T-cell (primary cell): ENCODE measurements at regions not wholly inside any gene's neighbourhood (a gene's known extent, or its start where the extent isn't known, plus 50 kb on each side); places are given as distances from the start of the nearest gene placed in this dataset.
A peak's percentile ranks its signal among the peaks of the same experiment; 100 is the strongest.

Experiments
- ATAC-seq, 4 experiments: fragments of 200-7000 bp in 3 of 4; fragments of 150-1000 bp in 1 of 4; cut with Tn5 transposase; replicated peaks in 1 of 4; 1 replicate in 3 of 4; 2 replicates in 1 of 4; pipeline ENCODE4 v1.10.0; 2021; ENCODE audit warnings: moderate library complexity in 3 of 4, mild to moderate bottlenecking in 2 of 4, moderate number of reproducible peaks in 1 of 4
- CTCF ChIA-PET, 2 donors: fragments of 300-600 bp; sonication (Branson Sonifier 250); formaldehyde crosslinking; loops; one replicate each; lab custom pipeline; 2022; ENCODE audit warnings: antibody characterized with exemption in 2 of 2; lab: Charles Lee
- POLR2A ChIA-PET, 2 donors: fragments of 300-600 bp; sonication (Branson Sonifier 250); formaldehyde crosslinking; loops; one replicate each; lab custom pipeline; 2022; ENCODE audit warnings: antibody characterized with exemption in 2 of 2; lab: Charles Lee
- DNase-seq, 35 experiments: peaks; one replicate each; pipeline versions ENCODE4 v3.0.0 to v3.0.0-alpha.2; 2013 to 2023
- H3K27ac ChIP-seq: one replicate; pipeline ENCODE4 v1.5.1; 2013; ENCODE audit warnings: low read length
- H3K27me3 ChIP-seq, 2 experiments: replicated peaks in 1 of 2; 1 replicate in 1 of 2; 2 replicates in 1 of 2; pipeline versions ENCODE4 v1.6.1 to v1.7.0; 2013; ENCODE audit warnings: low read length in 1 of 2, mixed read lengths in 1 of 2; ENCODE audit not compliant: control insufficient read depth in 2 of 2, insufficient read depth in 2 of 2; ENCODE audit errors: extremely low read depth in 1 of 2
- H3K36me3 ChIP-seq, 2 donors: 1 replicate in 1 of 2; 2 replicates in 1 of 2; pipeline versions ENCODE4 v1.6.1 to v1.7.0; 2013; ENCODE audit warnings: low read length in 1 of 2; ENCODE audit not compliant: control insufficient read depth in 2 of 2, insufficient read depth in 1 of 2; ENCODE audit errors: extremely low read depth in 1 of 2
- H3K4me1 ChIP-seq, 2 experiments: 1 replicate in 1 of 2; 2 replicates in 1 of 2; pipeline versions ENCODE4 v1.6.1 to v1.7.0; 2013; ENCODE audit warnings: low read length in 2 of 2, mixed read lengths in 1 of 2; ENCODE audit not compliant: insufficient read depth in 2 of 2, control insufficient read depth in 1 of 2; ENCODE audit errors: extremely low read depth in 1 of 2
- H3K4me3 ChIP-seq, 2 donors: 1 replicate in 1 of 2; 2 replicates in 1 of 2; pipeline versions ENCODE4 v1.5.1 to v1.7.0; 2013; ENCODE audit warnings: mild to moderate bottlenecking in 2 of 2, low read length in 1 of 2, moderate library complexity in 1 of 2; ENCODE audit not compliant: control insufficient read depth in 1 of 2; ENCODE audit errors: extremely low read depth in 1 of 2
- H3K9me3 ChIP-seq: 2 replicates; pipeline ENCODE4 v1.7.0; 2013
- H3K27ac Mint-ChIP-seq, 2 donors: one replicate each; pipeline ENCODE4 v1.8.0; 2020 to 2021; ENCODE audit warnings: mild to moderate bottlenecking in 2 of 2, mixed read lengths in 2 of 2
- H3K27me3 Mint-ChIP-seq, 2 donors: one replicate each; pipeline ENCODE4 v1.8.0; 2021 to 2022; ENCODE audit warnings: mixed read lengths in 2 of 2
- H3K36me3 Mint-ChIP-seq: one replicate; pipeline ENCODE4 v1.8.0; 2021; ENCODE audit warnings: mixed read lengths
- H3K4me1 Mint-ChIP-seq, 3 donors: one replicate each; pipeline ENCODE4 v1.8.0; 2020 to 2022; ENCODE audit warnings: mixed read lengths in 3 of 3, mild to moderate bottlenecking in 1 of 3
- H3K4me3 Mint-ChIP-seq, 3 donors: one replicate each; pipeline ENCODE4 v1.8.0; 2020 to 2022; ENCODE audit warnings: mild to moderate bottlenecking in 3 of 3, mixed read lengths in 3 of 3, moderate library complexity in 3 of 3
- H3K9me3 Mint-ChIP-seq, 3 donors: one replicate each; pipeline ENCODE4 v1.8.0; 2020 to 2022; ENCODE audit warnings: mixed read lengths in 3 of 3
- WGBS: methylation state at CpG from one replicate; pipeline ENCODE4 v1.1.5; 2013; ENCODE audit warnings: missing lambda C conversion rate; ENCODE audit not compliant: insufficient coverage; 5-methylcytosine and 5-hydroxymethylcytosine counted together

- Mint-ChIP-seq H3K27ac (peak overlapping the region in 1 of 2 donors; percentile 61), H3K4me3 (peak overlapping the region in 1 of 3 donors; percentile 76), H3K4me1 (peaks cover 77 to 92% (median 82%) of the 10 kb centered on the region in 3 donors), H3K27me3 (no peaks in the 10 kb centered on the region), H3K36me3 (no peaks in the 10 kb centered on the region), H3K9me3 (peaks cover 0 to 5% (median 3%) of the 10 kb centered on the region in 3 donors)
- Histone ChIP-seq H3K27ac (no peak overlapping the region), H3K27me3 (no peaks in the 10 kb centered on the region), H3K4me1 (peaks cover 53 to 58% of the 10 kb centered on the region in 2 experiments), H3K36me3 (no peaks in the 10 kb centered on the region), H3K4me3 (no peak overlapping the region), H3K9me3 (no peaks in the 10 kb centered on the region)
- DNase-seq, result no peak
- WGBS, result 100% methylated on average over 3 of the region's 6 CpGs
- ChIA-PET POLR2A (interaction anchor here in 1 of 2 donors (0.6 kb wide), 1 partner anchor 71 kb away, joined by 7 read pairs; no protein-coding TSS in a partner anchor), CTCF (interaction anchor here (0.6 to 0.7 kb wide), 2 partner anchors 1585 to 1817 kb away, joined by 3 to 5 read pairs; no protein-coding TSS in a partner anchor)
- no peak for ATAC-seq
Observed at GRCh38 chr10:7486528-7486927, 75.7 kb upstream of the SFMBT2 start.

GRCh38 chr10:7485799-7486198, 75.0 kb upstream of the SFMBT2 start:
- CTCF ChIA-PET, result interaction anchor here in 1 of 2 donors (1.6 kb wide), 1 partner anchor 42 kb away, joined by 3 read pairs; no protein-coding TSS in a partner anchor

DNA sequence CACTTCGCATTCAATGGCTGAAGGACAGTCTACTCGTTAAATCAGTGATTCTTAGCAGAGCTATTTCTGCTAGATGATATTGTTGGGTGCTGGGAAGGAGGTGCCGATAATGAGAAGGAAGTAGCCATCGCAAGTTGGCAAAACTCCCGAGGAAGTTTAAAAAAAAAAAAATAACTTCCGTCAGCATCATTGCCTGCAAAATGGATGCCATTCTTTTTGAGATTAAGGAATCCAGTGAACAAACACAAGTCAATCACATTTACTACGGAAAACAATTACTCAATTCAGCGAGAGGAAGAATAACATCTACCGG, 74.4 kb upstream of the SFMBT2 start:
- H3K9me3 Mint-ChIP-seq, result peaks cover 0 to 5% (median 0%) of the 10 kb centered on the region in 3 donors
- H3K4me3 Mint-ChIP-seq, result peak overlapping the region; percentile 64 to 79 (median 76)
- ChIA-PET POLR2A (interaction anchor here (0.5 to 0.7 kb wide), 3 partner anchors 15 to 714 kb away, joined by 3 to 5 read pairs (median 4); no protein-coding TSS in a partner anchor), CTCF (interaction anchor here in 1 of 2 donors (1.2 to 1.6 kb wide), 2 partner anchors 13 to 42 kb away, joined by 3 read pairs; no protein-coding TSS in a partner anchor)
- DNase-seq (peak in 2 of 35 experiments; percentile 26 to 68), ATAC-seq (peak in 2 of 4 experiments; percentile 2 to 7)
- Histone ChIP-seq H3K4me3 (peak overlapping the region; percentile 36 to 56), H3K27ac (peak overlapping the region; percentile 86), H3K9me3 (no peaks in the 10 kb centered on the region), H3K4me1 (peaks cover 63 to 72% of the 10 kb centered on the region in 2 experiments), H3K27me3 (no peaks in the 10 kb centered on the region), H3K36me3 (no peaks in the 10 kb centered on the region)
- WGBS, result 40% methylated on average over 1 of the region's 9 CpGs
- H3K27ac Mint-ChIP-seq, result peak overlapping the region; percentile 92 to 97
- H3K4me1 Mint-ChIP-seq, result peaks cover 80 to 93% (median 86%) of the 10 kb centered on the region in 3 donors
- H3K36me3 Mint-ChIP-seq, result no peaks in the 10 kb centered on the region
- H3K27me3 Mint-ChIP-seq, result no peaks in the 10 kb centered on the region

More at GRCh38 chr10:7485799-7486198, 75.0 kb upstream of the SFMBT2 start:
- Mint-ChIP-seq H3K36me3 (no peaks in the 10 kb centered on the region), H3K27me3 (no peaks in the 10 kb centered on the region), H3K4me3 (peak overlapping the region; percentile 15 to 76 (median 21)), H3K9me3 (peaks cover 0 to 5% (median under 1%) of the 10 kb centered on the region in 3 donors), H3K27ac (peak overlapping the region; percentile 92 to 97), H3K4me1 (peaks cover 77 to 93% (median 82%) of the 10 kb centered on the region in 3 donors)
- ATAC-seq (no peak), DNase-seq (no peak)
- Histone ChIP-seq H3K27ac (peak overlapping the region; percentile 86), H3K36me3 (no peaks in the 10 kb centered on the region), H3K27me3 (no peaks in the 10 kb centered on the region), H3K9me3 (no peaks in the 10 kb centered on the region), H3K4me3 (no peak overlapping the region), H3K4me1 (peaks cover 57 to 66% of the 10 kb centered on the region in 2 experiments)
- WGBS, result 96% methylated on average over 3 of the region's 13 CpGs
- POLR2A ChIA-PET, result interaction anchor here in 1 of 2 donors (0.6 kb wide), 1 partner anchor 70 kb away, joined by 7 read pairs; no protein-coding TSS in a partner anchor

DNA sequence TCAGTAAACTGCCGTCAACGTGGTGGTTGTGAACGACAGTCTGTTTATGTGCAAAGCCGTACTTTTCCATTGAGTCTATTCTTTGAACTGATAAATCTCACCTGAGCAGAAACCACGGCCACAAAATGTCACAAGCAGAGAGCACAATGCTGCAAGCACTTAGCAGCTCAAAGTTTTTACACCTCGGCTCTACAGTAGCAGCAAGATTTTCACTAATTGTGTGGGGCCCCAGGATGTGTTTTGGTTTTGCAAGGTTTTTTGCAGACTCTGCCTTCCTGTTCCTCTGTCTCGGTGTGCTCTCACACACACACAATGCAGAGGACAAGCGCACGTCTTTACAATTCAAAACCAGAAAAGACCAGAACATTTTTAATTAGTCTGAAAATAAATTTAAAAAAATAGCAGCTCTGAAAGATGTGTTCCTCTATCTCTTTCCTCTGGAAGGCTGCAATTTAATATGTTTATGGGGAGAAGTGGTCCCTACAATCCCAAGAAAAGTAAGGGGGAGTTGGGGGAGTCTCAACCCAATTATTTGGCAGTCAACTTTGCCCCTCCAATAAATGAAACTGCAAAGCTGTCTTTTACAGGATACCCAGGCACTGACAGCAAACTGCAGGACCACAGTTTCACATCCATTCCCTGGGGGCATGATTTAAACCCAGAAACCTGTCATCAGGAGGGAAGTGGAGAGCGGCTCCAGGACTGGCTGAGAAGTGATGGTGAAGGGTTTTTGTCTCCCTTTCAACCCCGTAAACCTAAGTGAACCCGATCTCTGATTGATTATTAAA, 73.8 kb upstream of the SFMBT2 start:
- ATAC-seq, result peak; percentile 91 to 95 (median 94)

GRCh38 chr10:7483848-7484247, 73.0 kb upstream of the SFMBT2 start:
- Mint-ChIP-seq H3K4me3 (peak overlapping the region in 2 of 3 donors; percentile 37 to 76), H3K4me1 (peaks cover 84 to 97% (median 88%) of the 10 kb centered on the region in 3 donors), H3K27me3 (no peaks in the 10 kb centered on the region), H3K9me3 (peaks cover 0 to 5% (median 0%) of the 10 kb centered on the region in 3 donors), H3K27ac (peak overlapping the region; percentile 99), H3K36me3 (no peaks in the 10 kb centered on the region)
- Histone ChIP-seq H3K9me3 (no peaks in the 10 kb centered on the region), H3K36me3 (no peaks in the 10 kb centered on the region), H3K4me3 (no peak overlapping the region), H3K27ac (peak overlapping the region; percentile 86), H3K27me3 (no peaks in the 10 kb centered on the region), H3K4me1 (peaks cover 73 to 78% of the 10 kb centered on the region in 2 experiments)
- peak in 1 of 4 experiments; percentile 31 for ATAC-seq
- DNase-seq, result peak in 6 of 35 experiments; percentile 7 to 58 (median 20)
- ChIA-PET POLR2A (interaction anchor here in 1 of 2 donors (0.7 kb wide), 1 partner anchor 72 kb away, joined by 3 read pairs; no protein-coding TSS in a partner anchor), CTCF (interaction anchor here in 1 of 2 donors (0.6 to 1.1 kb wide), 4 partner anchors 13 to 610 kb away, joined by 3 to 8 read pairs (median 4); no protein-coding TSS in a partner anchor)
- WGBS, result 65% methylated on average over 4 of the region's 9 CpGs

More for the DNA sequence above, 73.8 kb upstream of the SFMBT2 start:
- Mint-ChIP-seq H3K9me3 (peaks cover 0 to 5% (median 0%) of the 10 kb centered on the region in 3 donors), H3K4me1 (peaks cover 83 to 96% (median 88%) of the 10 kb centered on the region in 3 donors), H3K4me3 (peak overlapping the region; percentile 64 to 79 (median 76)), H3K27ac (peak overlapping the region; percentile 92 to 97), H3K27me3 (no peaks in the 10 kb centered on the region), H3K36me3 (no peaks in the 10 kb centered on the region)
- H3K36me3 ChIP-seq, result no peaks in the 10 kb centered on the region
- H3K27me3 ChIP-seq, result no peaks in the 10 kb centered on the region
- no peaks in the 10 kb centered on the region for H3K9me3 ChIP-seq
- ChIA-PET CTCF (interaction anchor here in 1 of 2 donors (0.6 to 1.6 kb wide), 6 partner anchors 12 to 611 kb away, joined by 3 to 8 read pairs (median 3); no protein-coding TSS in a partner anchor), POLR2A (interaction anchor here (0.5 to 0.7 kb wide), 4 partner anchors 14 to 714 kb away, joined by 3 to 5 read pairs (median 4); no protein-coding TSS in a partner anchor)
- peak overlapping the region; percentile 36 to 56 for H3K4me3 ChIP-seq
- DNase-seq, result peak; percentile 38 to 87 (median 63)
- peaks cover 68 to 77% of the 10 kb centered on the region in 2 experiments for H3K4me1 ChIP-seq
- peak overlapping the region; percentile 86 for H3K27ac ChIP-seq
- 5% methylated on average over 4 of the region's 12 CpGs for WGBS

DNA sequence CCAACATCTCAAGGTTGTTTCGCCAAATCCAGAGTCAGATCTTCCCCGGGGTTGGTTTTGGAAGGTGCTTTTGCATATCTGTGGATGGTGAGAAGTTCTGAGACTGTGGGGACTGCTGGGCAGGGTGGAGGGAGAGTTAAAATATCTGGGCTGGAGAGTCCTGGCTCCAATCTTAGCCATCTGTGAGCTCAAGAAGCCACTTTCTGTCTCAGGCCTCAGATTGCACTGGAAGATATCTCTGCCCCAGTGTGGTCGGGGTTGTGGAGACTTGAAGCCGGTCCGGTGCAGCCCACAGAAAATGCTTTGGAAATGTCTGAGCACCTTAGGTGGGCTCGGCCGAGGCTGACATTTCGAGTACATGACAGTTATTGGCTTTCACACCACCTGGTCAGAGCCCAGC, 72.2 kb upstream of the SFMBT2 start:
- Mint-ChIP-seq H3K27ac (peak overlapping the region; percentile 99), H3K4me1 (peaks cover 83 to 96% (median 89%) of the 10 kb centered on the region in 3 donors), H3K4me3 (peak overlapping the region in 1 of 3 donors; percentile 76), H3K9me3 (peaks cover 0 to 5% (median 0%) of the 10 kb centered on the region in 3 donors), H3K36me3 (no peaks in the 10 kb centered on the region), H3K27me3 (no peaks in the 10 kb centered on the region)
- peak overlapping the region; percentile 86 for H3K27ac ChIP-seq
- peaks cover 75 to 79% of the 10 kb centered on the region in 2 experiments for H3K4me1 ChIP-seq
- H3K27me3 ChIP-seq, result no peaks in the 10 kb centered on the region
- H3K36me3 ChIP-seq, result no peaks in the 10 kb centered on the region
- no peak for ATAC-seq
- POLR2A ChIA-PET, result no interaction called here
- WGBS, result 98% methylated on average over 8 of the region's 8 CpGs
- no peaks in the 10 kb centered on the region for H3K9me3 ChIP-seq
- CTCF ChIA-PET, result no interaction called here
- DNase-seq, result no peak
- no peak overlapping the region for H3K4me3 ChIP-seq
